ENCODE measurements at regions not wholly inside any gene's neighbourhood (a gene's known extent, or its start where the extent isn't known, plus 50 kb on each side); places are given as distances from the start of the nearest gene placed in this dataset.
"Not testable (repeated sequence)": the region's sequence is repeated elsewhere in the genome, so short reads cannot be mapped to it uniquely, and the experiment has no call there.

- peak in 1 of 4 experiments; percentile 91 for ATAC-seq (replicated peaks in 1 of 4)
- POLR2A ChIA-PET = not testable (repeated sequence)
- WGBS (ENCODE audit: insufficient coverage) = 18% methylated on average over 2 of the region's 4 CpGs
Measured at GRCh38 chr6:21877037-21877436, 283.5 kb downstream of the SOX4 start.

DNA sequence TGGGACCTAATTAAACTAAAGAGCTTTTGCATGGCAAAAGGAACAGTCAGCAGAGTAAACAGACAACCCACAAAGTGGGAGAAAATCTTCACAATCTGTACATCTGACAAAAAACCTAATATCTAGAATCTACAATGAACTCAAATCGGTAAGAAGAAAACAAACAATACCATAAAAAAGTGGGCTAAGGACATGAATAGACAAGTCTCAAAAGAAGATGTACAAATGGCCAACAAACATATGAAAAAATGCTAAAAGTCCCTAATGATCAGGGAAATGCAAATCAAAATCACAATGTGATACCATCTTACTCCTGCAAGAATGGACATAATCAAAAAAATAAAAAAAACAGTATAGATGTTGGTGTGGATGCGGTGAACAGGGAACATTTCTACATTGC lies 286.7 kb downstream of the SOX4 start:
- WGBS (ENCODE audit: insufficient coverage) = no CpG with 5 or more reads among the region's 2 CpGs

More at GRCh38 chr6:21877037-21877436, 283.5 kb downstream of the SOX4 start:
- H3K27me3 Mint-ChIP-seq; H3K27ac ChIP-seq (ENCODE audit: low read length); H3K4me1 ChIP-seq (ENCODE audit: control insufficient read depth in 1 of 2, extremely low read depth in 1 of 2, insufficient read depth in 2 of 2, low read length in 2 of 2); H3K36me3 ChIP-seq (ENCODE audit: control insufficient read depth in 2 of 2, extremely low read depth in 1 of 2, insufficient read depth in 1 of 2, low read length in 1 of 2); H3K27ac Mint-ChIP-seq; H3K9me3 ChIP-seq; H3K4me3 ChIP-seq (ENCODE audit: control insufficient read depth in 1 of 2, extremely low read depth in 1 of 2, low read length in 1 of 2); H3K36me3 Mint-ChIP-seq; H3K27me3 ChIP-seq (replicated peaks in 1 of 2; ENCODE audit: control insufficient read depth in 2 of 2, extremely low read depth in 1 of 2, insufficient read depth in 2 of 2, low read length in 1 of 2); CTCF ChIA-PET: not testable (repeated sequence)
- Mint-ChIP-seq H3K4me3 (peak overlapping the region in 1 of 3 donors; percentile 50), H3K4me1 (peaks cover 0 to 17% (median 4%) of the 10 kb centered on the region in 3 donors), H3K9me3 (peaks cover 0 to 10% (median 8%) of the 10 kb centered on the region in 3 donors)
- peak in 3 of 35 experiments; percentile 4 to 40 (median 7) for DNase-seq

GRCh38 chr6:21881969-21882465 lies 288.5 kb downstream of the SOX4 start:
- Mint-ChIP-seq H3K4me1 (peaks cover 0 to 19% (median 10%) of the 10 kb centered on the region in 3 donors), H3K36me3 (no peaks in the 10 kb centered on the region), H3K27ac (no peak overlapping the region), H3K4me3 (no peak overlapping the region), H3K9me3 (peaks cover 0 to 16% (median 12%) of the 10 kb centered on the region in 3 donors), H3K27me3 (no peaks in the 10 kb centered on the region)
- ATAC-seq (replicated peaks in 1 of 4) = no peak
- POLR2A ChIA-PET = no interaction called here
- CTCF ChIA-PET = no interaction called here
- Histone ChIP-seq H3K4me1 (ENCODE audit: control insufficient read depth in 1 of 2, extremely low read depth in 1 of 2, insufficient read depth in 2 of 2, low read length in 2 of 2) (peaks cover 0 to 19% of the 10 kb centered on the region in 2 experiments), H3K36me3 (ENCODE audit: control insufficient read depth in 2 of 2, extremely low read depth in 1 of 2, insufficient read depth in 1 of 2, low read length in 1 of 2) (no peaks in the 10 kb centered on the region), H3K27ac (ENCODE audit: low read length) (no peak overlapping the region), H3K27me3 (replicated peaks in 1 of 2; ENCODE audit: control insufficient read depth in 2 of 2, extremely low read depth in 1 of 2, insufficient read depth in 2 of 2, low read length in 1 of 2) (no peaks in the 10 kb centered on the region), H3K9me3 (no peaks in the 10 kb centered on the region), H3K4me3 (ENCODE audit: control insufficient read depth in 1 of 2, extremely low read depth in 1 of 2, low read length in 1 of 2) (no peak overlapping the region)
- WGBS (ENCODE audit: insufficient coverage) = no CpG with 5 or more reads among the region's 1 CpG
- DNase-seq = no peak

More for the DNA sequence above, 286.7 kb downstream of the SOX4 start:
- H3K9me3 Mint-ChIP-seq = peaks cover 0 to 16% (median 16%) of the 10 kb centered on the region in 3 donors
- H3K27ac Mint-ChIP-seq; CTCF ChIA-PET; H3K4me3 ChIP-seq (ENCODE audit: control insufficient read depth in 1 of 2, extremely low read depth in 1 of 2, low read length in 1 of 2); H3K36me3 ChIP-seq (ENCODE audit: control insufficient read depth in 2 of 2, extremely low read depth in 1 of 2, insufficient read depth in 1 of 2, low read length in 1 of 2); H3K27ac ChIP-seq (ENCODE audit: low read length); H3K9me3 ChIP-seq; H3K27me3 Mint-ChIP-seq; DNase-seq; ATAC-seq (replicated peaks in 1 of 4); H3K4me3 Mint-ChIP-seq; H3K36me3 Mint-ChIP-seq; POLR2A ChIA-PET; H3K27me3 ChIP-seq (replicated peaks in 1 of 2; ENCODE audit: control insufficient read depth in 2 of 2, extremely low read depth in 1 of 2, insufficient read depth in 2 of 2, low read length in 1 of 2): not testable (repeated sequence)
- H3K4me1 Mint-ChIP-seq = peaks cover 0 to 26% (median 12%) of the 10 kb centered on the region in 3 donors
- H3K4me1 ChIP-seq (ENCODE audit: control insufficient read depth in 1 of 2, extremely low read depth in 1 of 2, insufficient read depth in 2 of 2, low read length in 2 of 2) = peaks cover 0 to 13% of the 10 kb centered on the region in 2 experiments

DNA sequence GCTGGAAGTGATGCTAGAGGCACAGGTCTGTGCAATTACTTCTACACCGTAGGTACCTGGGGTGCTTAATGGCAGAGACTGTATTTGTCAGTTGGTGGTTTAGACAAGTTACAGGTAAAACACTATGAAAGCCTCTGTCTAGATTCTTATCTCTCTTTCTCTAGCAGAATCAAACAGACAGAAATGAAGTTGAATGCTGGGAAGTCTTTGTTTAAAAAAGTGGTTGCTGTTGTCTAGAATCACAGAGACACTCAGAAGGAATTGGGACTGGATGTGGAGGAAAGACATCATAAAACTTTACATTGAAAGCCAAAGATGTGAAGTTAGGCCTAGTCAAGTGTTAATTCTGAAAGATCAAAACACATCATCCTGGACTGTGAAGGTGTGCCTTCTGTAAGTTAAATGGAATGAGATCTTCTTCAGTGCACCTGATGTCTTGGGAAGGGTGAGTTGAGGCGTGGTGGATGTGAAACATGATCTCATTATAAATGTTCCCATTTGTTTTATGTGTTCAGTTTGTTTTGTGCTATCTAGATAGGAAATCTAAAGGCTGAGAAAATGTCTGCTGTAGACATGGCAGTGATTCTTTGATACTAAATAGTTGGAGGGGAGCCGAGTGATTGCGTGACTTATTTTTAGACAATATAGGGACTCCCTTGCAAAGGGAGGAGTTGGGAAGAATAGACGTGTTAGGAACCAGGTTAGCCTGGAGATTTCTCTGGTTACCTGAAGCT lies 290.2 kb downstream of the SOX4 start:
- peak in 2 of 4 experiments; percentile 37 to 91 for ATAC-seq (replicated peaks in 1 of 4)
- CTCF ChIA-PET = no interaction called here

DNA sequence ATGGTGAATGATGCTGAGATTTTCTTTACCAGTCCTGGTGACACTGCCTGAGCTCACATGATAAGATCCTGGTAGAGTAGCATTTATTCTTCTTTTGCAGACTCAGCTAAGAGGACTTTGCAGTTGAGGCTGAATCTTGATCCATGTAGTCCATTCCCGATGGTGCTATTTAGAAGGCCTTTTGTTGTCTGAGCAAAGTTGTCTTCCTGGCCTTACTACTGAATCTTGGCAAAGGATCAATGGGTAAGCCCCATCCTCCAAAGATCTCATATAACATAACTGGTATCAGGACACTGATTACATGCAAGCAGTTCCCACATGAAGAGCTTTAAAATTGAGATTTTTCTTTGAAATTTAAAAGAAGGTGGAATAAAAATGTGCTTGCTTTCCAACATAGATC lies 291.6 kb downstream of the SOX4 start:
- Mint-ChIP-seq H3K27me3 (no peaks in the 10 kb centered on the region), H3K4me1 (peaks cover 0 to 9% (median 8%) of the 10 kb centered on the region in 3 donors), H3K27ac (no peak overlapping the region), H3K4me3 (no peak overlapping the region), H3K36me3 (no peaks in the 10 kb centered on the region), H3K9me3 (peaks cover 0 to 12% (median 5%) of the 10 kb centered on the region in 3 donors)
- no peak for DNase-seq
- POLR2A ChIA-PET = no interaction called here
- Histone ChIP-seq H3K36me3 (ENCODE audit: control insufficient read depth in 2 of 2, extremely low read depth in 1 of 2, insufficient read depth in 1 of 2, low read length in 1 of 2) (no peaks in the 10 kb centered on the region), H3K4me3 (ENCODE audit: control insufficient read depth in 1 of 2, extremely low read depth in 1 of 2, low read length in 1 of 2) (peak overlapping the region in 1 of 2 donors; percentile 55), H3K27ac (ENCODE audit: low read length) (no peak overlapping the region), H3K4me1 (ENCODE audit: control insufficient read depth in 1 of 2, extremely low read depth in 1 of 2, insufficient read depth in 2 of 2, low read length in 2 of 2) (peaks cover 0 to 19% of the 10 kb centered on the region in 2 experiments), H3K9me3 (no peaks in the 10 kb centered on the region), H3K27me3 (replicated peaks in 1 of 2; ENCODE audit: control insufficient read depth in 2 of 2, extremely low read depth in 1 of 2, insufficient read depth in 2 of 2, low read length in 1 of 2) (no peaks in the 10 kb centered on the region)
- ATAC-seq (replicated peaks in 1 of 4) = no peak
- CTCF ChIA-PET = no interaction called here
- WGBS (ENCODE audit: insufficient coverage) = 80% methylated on average over 1 of the region's 1 CpG

More for the DNA sequence above, 290.2 kb downstream of the SOX4 start:
- no peak overlapping the region for H3K27ac ChIP-seq (ENCODE audit: low read length)
- Mint-ChIP-seq H3K4me3 (peak overlapping the region in 1 of 3 donors; percentile 1), H3K27me3 (no peaks in the 10 kb centered on the region), H3K27ac (peak overlapping the region in 1 of 2 donors; percentile 23), H3K36me3 (no peaks in the 10 kb centered on the region), H3K9me3 (peaks cover 0 to 12% (median 5%) of the 10 kb centered on the region in 3 donors), H3K4me1 (peaks cover 0 to 9% (median 8%) of the 10 kb centered on the region in 3 donors)
- POLR2A ChIA-PET = no interaction called here
- no peaks in the 10 kb centered on the region for H3K36me3 ChIP-seq (ENCODE audit: control insufficient read depth in 2 of 2, extremely low read depth in 1 of 2, insufficient read depth in 1 of 2, low read length in 1 of 2)
- peak in 1 of 35 experiments; percentile 12 for DNase-seq
- H3K27me3 ChIP-seq (replicated peaks in 1 of 2; ENCODE audit: control insufficient read depth in 2 of 2, extremely low read depth in 1 of 2, insufficient read depth in 2 of 2, low read length in 1 of 2) = no peaks in the 10 kb centered on the region
- H3K9me3 ChIP-seq = no peaks in the 10 kb centered on the region
- peak overlapping the region in 1 of 2 donors; percentile 55 for H3K4me3 ChIP-seq (ENCODE audit: control insufficient read depth in 1 of 2, extremely low read depth in 1 of 2, low read length in 1 of 2)
- peaks cover 0 to 19% of the 10 kb centered on the region in 2 experiments for H3K4me1 ChIP-seq (ENCODE audit: control insufficient read depth in 1 of 2, extremely low read depth in 1 of 2, insufficient read depth in 2 of 2, low read length in 2 of 2)
- 67% methylated on average over 4 of the region's 5 CpGs for WGBS (ENCODE audit: insufficient coverage)

DNA sequence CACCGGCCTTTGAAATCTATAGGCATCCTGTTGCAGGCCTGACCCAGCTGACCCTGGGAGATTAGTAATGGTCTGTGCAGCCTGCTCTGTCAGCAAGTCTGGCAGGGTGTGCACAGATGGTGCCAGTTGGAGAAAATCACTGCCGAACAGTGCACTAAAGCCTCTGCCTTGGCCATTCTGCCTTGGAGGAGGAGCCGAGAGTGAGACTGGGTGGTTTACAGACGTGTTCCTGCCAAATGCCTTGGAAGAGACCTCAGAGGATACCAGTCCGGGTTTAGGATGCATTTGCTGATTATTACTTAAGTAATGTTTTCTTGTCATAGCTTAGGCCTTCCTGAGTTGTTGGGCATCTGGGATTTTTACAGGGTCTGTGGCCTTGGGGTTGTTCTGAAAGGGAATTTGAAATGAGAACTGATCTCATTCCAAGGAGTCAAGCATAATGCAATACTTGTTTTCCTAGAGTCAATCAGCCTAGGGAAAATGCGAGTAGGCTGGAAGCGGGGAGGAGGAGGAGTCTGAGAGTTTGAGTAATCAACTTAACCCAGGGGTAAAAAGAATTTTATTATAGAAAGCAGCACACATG lies 292.1 kb downstream of the SOX4 start:
- 75% methylated on average over 5 of the region's 7 CpGs for WGBS (ENCODE audit: insufficient coverage)
- H3K36me3 ChIP-seq (ENCODE audit: control insufficient read depth in 2 of 2, extremely low read depth in 1 of 2, insufficient read depth in 1 of 2, low read length in 1 of 2) = no peaks in the 10 kb centered on the region
- no peaks in the 10 kb centered on the region for H3K27me3 ChIP-seq (replicated peaks in 1 of 2; ENCODE audit: control insufficient read depth in 2 of 2, extremely low read depth in 1 of 2, insufficient read depth in 2 of 2, low read length in 1 of 2)
- ChIA-PET POLR2A (no interaction called here), CTCF (no interaction called here)
- peaks cover 0 to 12% (median 5%) of the 10 kb centered on the region in 3 donors for H3K9me3 Mint-ChIP-seq
- ATAC-seq (replicated peaks in 1 of 4) (no peak), DNase-seq (no peak)
- H3K27me3 Mint-ChIP-seq = no peaks in the 10 kb centered on the region
- no peaks in the 10 kb centered on the region for H3K9me3 ChIP-seq
- H3K4me1 ChIP-seq (ENCODE audit: control insufficient read depth in 1 of 2, extremely low read depth in 1 of 2, insufficient read depth in 2 of 2, low read length in 2 of 2) = peaks cover 0 to 19% of the 10 kb centered on the region in 2 experiments
- H3K4me3 ChIP-seq (ENCODE audit: control insufficient read depth in 1 of 2, extremely low read depth in 1 of 2, low read length in 1 of 2) = peak overlapping the region in 1 of 2 donors; percentile 55
- no peaks in the 10 kb centered on the region for H3K36me3 Mint-ChIP-seq
- no peak overlapping the region for H3K4me3 Mint-ChIP-seq
- peaks cover 0 to 9% (median 8%) of the 10 kb centered on the region in 3 donors for H3K4me1 Mint-ChIP-seq
- no peak overlapping the region for H3K27ac ChIP-seq (ENCODE audit: low read length)
- H3K27ac Mint-ChIP-seq = no peak overlapping the region

All from T-cell (primary cell).